ENCODE measurements at regions not wholly inside any gene's neighbourhood (a gene's known extent, or its start where the extent isn't known, plus 50 kb on each side); places are given as distances from the start of the nearest gene placed in this dataset.

DNA sequence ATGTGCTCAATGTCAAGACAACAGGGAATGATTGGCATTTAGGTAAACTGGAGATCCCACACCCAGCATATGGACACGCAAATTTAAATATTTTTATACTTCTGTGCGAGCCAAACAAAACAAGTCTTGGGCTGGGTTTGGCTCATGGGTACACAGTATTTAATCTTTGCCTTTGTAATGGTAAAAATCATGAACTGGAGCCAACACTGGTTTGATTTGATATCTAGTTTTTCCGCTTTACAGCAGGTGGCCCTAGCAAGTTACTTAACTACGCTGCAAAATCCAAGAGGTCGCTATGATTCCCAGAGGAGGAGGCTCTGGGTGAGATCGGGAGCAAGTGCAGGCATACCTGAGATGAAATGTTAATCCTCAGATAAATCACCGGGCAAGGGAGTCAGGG is 207.9 kb upstream of the SATB1 start:
- no peak for TF ChIP-seq CTCF (IDR thresholded peaks at IDR 0.05)
- TF ChIP-seq EP300 (IDR thresholded peaks at IDR 0.05) = no peak
- no peak for TF ChIP-seq POLR2AphosphoS5 (IDR thresholded peaks at IDR 0.05)

Data from sigmoid colon (tissue), 4 donors.